Myocyte (in vitro differentiated cells): ENCODE measurements at regions not wholly inside any gene's neighbourhood (a gene's known extent, or its start where the extent isn't known, plus 50 kb on each side); places are given as distances from the start of the nearest gene placed in this dataset.

ENCODE experiments used
- DNase-seq: peaks from one replicate; pipeline ENCODE4 v3.0.0-alpha.2; 2012; ENCODE audit warnings: low read depth

GRCh38 chr14:62141139-62141538 lies 378.9 kb downstream of the SNAPC1 start:
- DNase-seq = no peak

DNA sequence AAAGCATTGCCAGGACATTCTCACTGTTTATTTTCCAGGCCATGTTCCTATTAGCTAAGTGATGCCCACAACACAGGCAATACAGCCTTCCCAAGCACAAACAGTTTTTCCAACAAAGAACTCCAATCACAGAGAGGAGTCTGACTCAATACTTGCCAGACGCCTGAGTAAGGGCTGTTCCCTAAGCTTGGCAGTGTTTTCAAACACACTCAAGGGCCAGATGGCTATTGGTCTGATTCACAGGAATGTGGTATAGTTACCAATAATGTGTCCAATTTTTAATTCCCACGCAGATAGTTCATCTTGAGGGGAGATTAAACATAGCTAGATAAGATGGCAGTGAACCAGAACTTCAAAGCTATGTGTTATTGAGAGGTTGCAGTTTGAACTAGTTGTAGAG lies 381.0 kb downstream of the SNAPC1 start:
- no peak for DNase-seq

DNA sequence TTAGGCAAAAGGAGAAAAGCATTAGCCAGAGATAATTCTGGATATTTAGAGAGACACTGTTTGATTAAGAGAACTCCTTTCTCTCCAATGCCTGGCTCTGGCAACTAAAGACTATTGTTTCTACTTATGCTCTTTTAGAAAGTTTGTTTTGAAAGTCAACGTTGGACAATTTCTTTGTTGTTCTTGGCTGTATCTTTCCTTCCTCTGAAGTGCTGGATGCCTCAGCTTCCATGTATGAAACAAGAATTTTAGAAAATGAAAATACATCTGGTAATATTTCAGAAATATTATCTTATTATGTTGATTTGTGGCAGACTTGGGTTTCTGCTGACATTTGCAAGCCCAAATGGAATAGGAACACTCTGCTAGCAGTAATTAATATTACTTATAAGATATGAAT lies 382.6 kb downstream of the SNAPC1 start:
- DNase-seq = no peak

- DNase-seq = no peak
These were observed 383.8 kb downstream of the SNAPC1 start for GRCh38 chr14:62146030-62146429.

GRCh38 chr14:62156052-62156451 lies 393.8 kb downstream of the SNAPC1 start:
- DNase-seq = no peak

DNA sequence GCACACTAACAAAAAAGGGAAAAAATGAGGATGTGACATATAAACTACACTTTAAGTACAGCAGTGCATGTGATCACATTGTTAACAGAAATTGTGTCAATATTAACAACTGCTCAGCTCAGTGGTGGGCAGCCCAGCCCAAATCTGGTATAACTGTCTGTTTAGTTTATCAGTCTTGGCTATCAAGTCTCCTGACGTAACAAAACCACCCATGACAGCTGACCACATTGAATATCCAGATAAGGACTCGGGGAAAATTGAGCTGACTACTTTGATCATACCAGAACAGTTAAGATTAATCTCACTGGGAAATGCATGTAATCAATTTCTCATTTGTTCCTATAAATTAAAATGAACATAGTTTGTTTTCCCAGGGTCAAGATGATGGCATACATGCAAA lies 396.6 kb downstream of the SNAPC1 start:
- no peak for DNase-seq

- DNase-seq = no peak
These were observed 397.1 kb downstream of the SNAPC1 start for GRCh38 chr14:62159314-62159713.

- DNase-seq = peak; percentile 51
These were observed 400.9 kb downstream of the SNAPC1 start for GRCh38 chr14:62162998-62163589.

DNA sequence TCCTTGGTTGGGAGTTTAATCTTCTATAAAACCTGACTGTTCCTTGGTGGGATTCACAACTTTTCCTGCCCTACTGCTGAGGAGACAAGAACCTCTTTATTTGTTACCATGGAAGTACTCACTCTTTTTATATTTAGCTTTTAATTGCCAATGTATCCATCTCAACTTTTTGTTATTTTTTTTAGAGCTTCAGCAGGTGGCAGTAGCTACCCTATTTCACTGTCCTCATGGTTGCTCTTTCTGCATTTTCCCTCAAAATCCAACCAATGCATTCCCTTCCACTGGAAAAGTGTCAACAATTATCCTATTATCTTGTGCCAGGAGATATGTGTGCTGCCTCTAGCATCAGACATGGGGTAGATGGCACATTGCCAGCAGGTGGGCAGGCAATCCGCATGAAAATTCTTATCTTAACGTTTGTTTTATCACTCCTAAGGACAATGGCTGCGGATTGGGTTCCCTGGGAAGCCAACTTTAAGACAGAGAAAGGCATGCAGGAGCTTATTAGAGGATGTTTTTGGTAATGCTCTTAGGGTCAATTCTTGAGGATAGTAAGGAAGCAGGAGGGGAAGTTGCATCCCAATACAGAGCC lies 406.4 kb downstream of the SNAPC1 start:
- no peak for DNase-seq

DNA sequence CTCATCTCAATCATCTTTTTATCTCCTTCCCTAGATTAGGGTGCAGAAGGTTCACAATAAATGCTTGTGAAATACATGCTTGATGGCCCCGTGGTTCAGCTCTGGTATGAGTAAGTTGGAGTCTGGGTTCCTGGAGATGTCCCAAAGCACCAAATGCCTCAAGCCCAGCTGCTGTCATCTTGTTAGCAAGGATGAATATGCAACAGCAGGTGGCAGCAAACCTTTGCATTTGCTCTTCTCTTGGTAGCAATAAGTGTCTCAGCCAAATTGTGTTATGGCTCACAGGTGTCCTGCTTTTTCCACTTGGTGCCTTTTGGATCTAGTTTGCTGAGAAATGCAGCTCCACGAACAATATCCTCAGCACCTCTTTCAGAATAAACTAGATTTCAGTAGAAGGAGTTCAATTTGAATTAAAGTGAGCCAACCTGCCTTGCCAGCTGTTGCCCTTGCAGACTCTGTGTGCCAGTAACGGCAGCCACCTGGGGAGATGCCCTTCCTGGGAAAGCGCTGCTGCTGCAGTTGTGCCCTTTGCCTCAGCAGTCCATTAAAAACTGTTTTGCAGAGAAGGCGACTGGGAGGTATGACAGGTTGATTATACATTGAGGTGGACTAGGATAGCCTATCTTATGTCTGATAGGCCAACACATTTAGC lies 417.3 kb downstream of the SNAPC1 start:
- peak; percentile 68 for DNase-seq

DNA sequence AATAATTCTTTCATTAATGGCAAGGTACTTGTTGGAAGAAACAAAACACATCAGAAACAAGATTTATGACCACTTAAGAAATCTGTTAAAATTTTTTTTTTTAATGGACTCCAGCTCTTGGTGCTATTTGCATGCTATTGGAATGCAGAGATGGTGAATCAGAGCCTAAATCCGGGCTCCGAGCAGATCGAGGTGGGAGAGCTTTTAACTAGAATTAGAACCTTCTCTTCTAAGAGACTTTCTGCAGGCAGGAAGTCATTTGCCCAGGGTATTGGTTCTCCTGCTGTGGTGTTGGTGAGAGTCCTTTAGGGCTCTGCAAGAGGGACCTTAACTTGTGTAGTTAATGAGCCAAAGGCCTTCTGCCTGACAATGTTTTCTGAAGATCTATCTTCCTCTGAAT lies 419.4 kb downstream of the SNAPC1 start:
- DNase-seq = no peak

DNA sequence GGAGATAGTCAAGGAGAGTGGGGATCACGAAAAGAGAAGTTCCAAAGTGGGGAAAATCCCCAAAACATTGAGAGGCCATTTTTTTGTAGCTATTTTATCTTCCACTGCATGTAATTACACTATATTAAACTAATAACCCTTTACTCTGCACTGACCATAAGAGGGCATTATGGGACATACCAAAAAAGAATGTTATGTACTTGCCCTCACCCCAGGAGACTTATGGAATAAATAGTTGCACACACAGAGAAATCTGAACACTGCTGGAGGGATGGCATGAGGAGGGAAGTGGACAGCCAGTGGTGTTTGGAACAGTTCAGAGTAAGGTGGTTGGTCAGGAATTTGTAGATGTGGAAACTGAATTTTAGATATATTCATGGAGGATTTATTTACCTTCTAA lies 422.9 kb downstream of the SNAPC1 start:
- DNase-seq = no peak

DNA sequence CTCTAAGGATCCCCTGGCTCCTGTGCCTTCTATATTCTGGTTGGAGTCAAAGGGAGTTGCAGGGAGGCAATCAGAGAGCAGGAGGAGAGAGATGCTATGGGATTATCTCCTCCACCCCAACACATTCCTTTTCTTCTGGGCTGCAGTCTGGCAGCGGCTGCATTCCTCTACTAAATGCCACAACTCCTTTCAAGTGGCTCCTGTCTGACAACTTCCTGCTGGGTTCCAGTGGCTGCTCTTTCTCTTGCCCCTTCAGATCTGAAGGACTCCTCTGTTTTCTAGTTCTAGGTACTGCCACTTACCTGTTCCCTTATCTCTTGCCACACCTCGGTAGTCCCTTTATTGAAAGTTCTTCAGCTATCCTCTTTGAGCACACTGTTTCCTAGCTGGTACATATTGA lies 425.0 kb downstream of the SNAPC1 start:
- DNase-seq = no peak

DNA sequence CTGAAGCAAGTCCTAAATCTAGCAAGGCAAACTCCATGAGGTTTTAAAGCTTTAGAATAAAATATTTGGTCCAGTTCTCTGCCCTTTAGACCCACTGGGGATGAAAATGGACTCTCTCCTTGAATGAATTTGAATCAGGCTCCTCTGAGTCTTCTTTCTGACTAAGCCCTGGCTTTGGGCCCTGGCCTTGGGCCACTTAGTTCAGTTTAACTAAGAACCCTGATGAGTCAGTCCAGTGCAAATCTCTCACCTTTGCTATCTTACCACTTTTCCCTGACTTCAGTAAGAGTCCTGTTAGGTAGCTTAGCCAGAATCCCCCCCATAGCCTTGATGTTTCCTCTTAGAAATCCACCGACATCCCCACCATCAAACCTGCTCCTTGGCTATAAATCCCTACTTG lies 427.5 kb downstream of the SNAPC1 start:
- DNase-seq = no peak

DNA sequence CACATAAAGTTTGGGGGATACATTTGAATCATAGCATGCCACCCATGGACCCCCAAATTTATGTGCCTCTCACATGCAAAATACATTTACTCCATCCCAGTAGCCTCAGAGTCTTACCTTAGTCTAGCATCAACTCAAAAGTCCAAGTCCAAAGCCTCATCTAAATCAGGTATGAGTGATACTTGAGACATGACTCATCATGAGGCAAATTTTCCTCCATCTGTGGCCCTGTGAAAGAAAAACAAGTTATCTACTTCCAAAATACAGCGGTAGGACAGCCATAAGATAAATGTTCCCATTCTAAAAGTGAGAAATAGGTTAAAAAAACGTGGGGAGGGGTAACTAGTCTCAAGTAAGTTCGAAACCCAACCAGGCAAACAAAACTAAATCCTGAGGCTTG lies 444.2 kb downstream of the SNAPC1 start:
- no peak for DNase-seq

DNA sequence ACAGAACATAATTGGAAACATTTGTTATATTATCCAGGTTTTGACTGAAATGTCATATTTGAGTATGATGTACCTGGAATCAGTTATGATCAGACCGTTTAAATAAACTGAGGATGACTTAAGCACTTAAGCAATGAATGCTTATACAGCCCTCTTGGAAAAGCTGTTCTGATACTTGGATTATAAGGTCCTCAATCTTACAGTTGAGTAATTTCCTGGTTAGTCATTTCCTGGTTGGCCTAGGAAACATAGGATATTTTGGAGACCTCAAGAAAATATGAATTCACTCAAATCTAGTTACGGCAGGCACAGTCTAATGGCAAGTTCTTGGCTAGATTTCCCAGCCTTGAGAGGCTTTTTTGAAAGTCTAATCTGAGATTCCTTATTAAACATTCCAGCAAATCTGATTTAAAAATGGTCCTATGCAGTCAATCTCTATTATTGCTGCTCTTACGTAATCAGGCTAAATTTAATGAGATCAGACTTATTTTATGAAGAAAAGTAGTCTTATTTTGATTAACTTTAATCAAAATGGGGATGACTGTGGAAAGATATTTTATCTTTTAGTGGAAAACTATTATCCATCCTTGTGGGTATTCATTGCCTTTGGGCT lies 447.2 kb downstream of the SNAPC1 start:
- DNase-seq = no peak

GRCh38 chr14:62213516-62213915 lies 451.3 kb downstream of the SNAPC1 start:
- DNase-seq = no peak

- no peak for DNase-seq
These were observed 453.9 kb downstream of the SNAPC1 start for GRCh38 chr14:62216121-62216520.

GRCh38 chr14:62234849-62235248 lies 472.6 kb downstream of the SNAPC1 start:
- DNase-seq = no peak

DNA sequence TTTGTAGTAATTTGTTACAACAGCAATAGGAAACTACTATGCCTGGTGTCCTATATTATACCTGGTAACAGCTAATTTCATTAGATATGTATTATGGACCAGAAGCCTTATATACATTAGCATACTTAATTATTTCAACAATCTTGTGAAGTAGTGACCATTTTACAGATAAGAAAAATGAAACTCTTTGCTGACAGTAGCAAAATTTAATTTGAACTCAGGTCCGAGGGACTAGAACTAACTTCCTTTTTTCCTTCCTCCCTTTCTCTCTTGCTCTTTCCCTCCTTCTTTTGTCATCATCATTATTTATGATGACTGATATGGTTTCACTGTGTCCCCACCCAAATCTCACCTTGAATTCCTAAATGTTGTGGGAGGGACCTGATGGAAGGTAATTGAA lies 482.0 kb downstream of the SNAPC1 start:
- DNase-seq = no peak

GRCh38 chr14:62247266-62247665 lies 485.0 kb downstream of the SNAPC1 start:
- no peak for DNase-seq

GRCh38 chr14:62251237-62251636 lies 489.0 kb downstream of the SNAPC1 start:
- DNase-seq = no peak

GRCh38 chr14:62253171-62253570 lies 491.0 kb downstream of the SNAPC1 start:
- no peak for DNase-seq
